Aorta (tissue), 5 donors: ENCODE measurements at regions not wholly inside any gene's neighbourhood (a gene's known extent, or its start where the extent isn't known, plus 50 kb on each side); places are given as distances from the start of the nearest gene placed in this dataset.
"Not testable (repeated sequence)": the region's sequence is repeated elsewhere in the genome, so short reads cannot be mapped to it uniquely, and the experiment has no call there.

Source experiments
- ATAC-seq: fragments of 200-7000 bp; cut with Tn5 transposase; one replicate; pipeline ENCODE4 v1.9.1; 2022; ENCODE audit warnings: moderate library complexity; ENCODE audit not compliant: low FRiP score
- DNase-seq, 2 donors: peaks; one replicate each; pipeline ENCODE4 v3.0.0-alpha.2; 2020
- H3K27ac ChIP-seq, 2 donors: one replicate each; pipeline ENCODE4 v1.5.1; 2013; ENCODE audit warnings: low read length in 2 of 2, mild to moderate bottlenecking in 2 of 2, moderate library complexity in 2 of 2, control low read depth in 1 of 2, inconsistent platforms in 1 of 2, low read depth in 1 of 2
- H3K27me3 ChIP-seq, 2 donors: one replicate each; pipeline ENCODE4 v1.6.1; 2013; ENCODE audit warnings: control low read depth in 1 of 2, low read length in 1 of 2, mild to moderate bottlenecking in 1 of 2, moderate library complexity in 1 of 2; ENCODE audit not compliant: insufficient read depth in 2 of 2, control insufficient read depth in 1 of 2
- H3K36me3 ChIP-seq, 2 donors: one replicate each; pipeline ENCODE4 v1.6.1; 2013; ENCODE audit warnings: control low read depth in 1 of 2, low read length in 1 of 2, mild to moderate bottlenecking in 1 of 2; ENCODE audit not compliant: insufficient read depth in 2 of 2, control insufficient read depth in 1 of 2
- H3K4me1 ChIP-seq, 2 donors: one replicate each; pipeline ENCODE4 v1.6.1; 2013; ENCODE audit warnings: low read length in 2 of 2, control low read depth in 1 of 2, mild to moderate bottlenecking in 1 of 2, moderate library complexity in 1 of 2; ENCODE audit not compliant: insufficient read depth in 2 of 2, control insufficient read depth in 1 of 2
- H3K4me3 ChIP-seq, 2 donors: one replicate each; pipeline ENCODE4 v1.5.1; 2013; ENCODE audit warnings: low read length in 2 of 2, control low read depth in 1 of 2, mild to moderate bottlenecking in 1 of 2
- H3K9me3 ChIP-seq: one replicate; pipeline ENCODE4 v1.6.1; 2013; ENCODE audit warnings: mild to moderate bottlenecking, low read length; ENCODE audit not compliant: control insufficient read depth
- WGBS, 2 donors: extraction: QIAGEN DNeasy Blood & Tissue Kit; methylation state at CpG; one replicate each; pipeline ENCODE4 v1.1.7; 2013; 5-methylcytosine and 5-hydroxymethylcytosine counted together
- intact Hi-C, 2 donors: fragments of 100-400 bp; cut with DNase I; formaldehyde crosslinking; loops; one replicate each; pipeline versions ENCODE4 v1.14.2 to v1.15.0; 2022
- donor health status: healthy with polysubstance abuse.
- donor health status: Bipolar disorder and iron deficiency.
- donor health status: DM: no; HTN: no; CAD: no.
- donor health status: DM: no; HTN: no; CAD: no.
- donor health status: DM: yes; HTN: yes; CAD: no.

GRCh38 chr2:224102991-224103390, 63.9 kb upstream of the SERPINE2 start:
- 82 to 86% methylated on average over 1 of the region's 1 CpG for WGBS, 2 donors
- no peaks in the 10 kb centered on the region for H3K27me3 ChIP-seq
- no peaks in the 10 kb centered on the region for H3K9me3 ChIP-seq
- ATAC-seq (no peak), DNase-seq (no peak)
- intact Hi-C loops = no loop called here
- no peak overlapping the region for H3K27ac ChIP-seq
- H3K4me3 ChIP-seq = no peak overlapping the region
- no peaks in the 10 kb centered on the region for H3K4me1 ChIP-seq
- no peaks in the 10 kb centered on the region for H3K36me3 ChIP-seq

DNA sequence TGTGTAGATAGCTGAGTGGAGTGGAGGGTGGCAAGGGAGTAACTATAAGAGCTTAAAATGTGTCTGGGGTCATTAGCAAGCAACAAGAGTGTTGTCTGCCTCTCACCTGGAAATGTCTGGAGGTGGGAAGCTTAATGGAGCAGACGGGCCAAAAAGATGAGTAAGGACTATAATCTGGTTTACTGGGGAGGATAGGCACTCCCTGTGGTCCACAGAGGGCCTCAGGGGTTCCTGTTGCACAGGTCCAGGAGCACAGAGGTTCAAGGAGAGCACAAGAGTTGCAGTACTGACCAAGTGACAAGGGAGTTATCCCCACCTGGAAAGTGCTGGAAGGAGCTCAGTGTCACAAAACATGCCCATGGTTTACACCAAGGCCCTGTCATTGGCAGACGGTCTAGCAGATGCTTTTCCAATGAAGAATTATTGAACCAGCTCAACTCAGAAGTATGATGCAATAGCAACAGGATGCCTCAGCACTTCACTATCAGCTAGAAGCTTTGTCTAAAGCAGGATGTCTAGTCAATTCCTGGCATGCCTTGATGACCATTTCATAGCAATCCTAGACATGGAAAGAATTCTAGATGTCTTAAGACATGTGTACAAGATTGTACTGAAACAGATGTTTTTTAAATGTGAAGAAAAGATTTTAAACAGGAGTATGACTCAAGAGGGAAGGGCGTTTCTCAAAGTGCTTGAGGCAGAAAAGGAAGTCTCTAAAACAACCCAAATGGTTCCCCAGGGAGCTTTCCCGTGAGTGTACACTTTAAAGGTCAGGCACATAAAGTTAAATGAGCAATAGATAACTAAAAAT, 62.9 kb upstream of the SERPINE2 start:
- Histone ChIP-seq H3K9me3 (no peaks in the 10 kb centered on the region), H3K27ac (no peak overlapping the region), H3K4me3 (no peak overlapping the region), H3K27me3 (no peaks in the 10 kb centered on the region), H3K4me1 (no peaks in the 10 kb centered on the region), H3K36me3 (no peaks in the 10 kb centered on the region)
- 63 to 65% methylated on average over 4 of the region's 4 CpGs for WGBS, 2 donors
- DNase-seq (no peak), ATAC-seq (peak; percentile 65)
- intact Hi-C loops = no loop called here

DNA sequence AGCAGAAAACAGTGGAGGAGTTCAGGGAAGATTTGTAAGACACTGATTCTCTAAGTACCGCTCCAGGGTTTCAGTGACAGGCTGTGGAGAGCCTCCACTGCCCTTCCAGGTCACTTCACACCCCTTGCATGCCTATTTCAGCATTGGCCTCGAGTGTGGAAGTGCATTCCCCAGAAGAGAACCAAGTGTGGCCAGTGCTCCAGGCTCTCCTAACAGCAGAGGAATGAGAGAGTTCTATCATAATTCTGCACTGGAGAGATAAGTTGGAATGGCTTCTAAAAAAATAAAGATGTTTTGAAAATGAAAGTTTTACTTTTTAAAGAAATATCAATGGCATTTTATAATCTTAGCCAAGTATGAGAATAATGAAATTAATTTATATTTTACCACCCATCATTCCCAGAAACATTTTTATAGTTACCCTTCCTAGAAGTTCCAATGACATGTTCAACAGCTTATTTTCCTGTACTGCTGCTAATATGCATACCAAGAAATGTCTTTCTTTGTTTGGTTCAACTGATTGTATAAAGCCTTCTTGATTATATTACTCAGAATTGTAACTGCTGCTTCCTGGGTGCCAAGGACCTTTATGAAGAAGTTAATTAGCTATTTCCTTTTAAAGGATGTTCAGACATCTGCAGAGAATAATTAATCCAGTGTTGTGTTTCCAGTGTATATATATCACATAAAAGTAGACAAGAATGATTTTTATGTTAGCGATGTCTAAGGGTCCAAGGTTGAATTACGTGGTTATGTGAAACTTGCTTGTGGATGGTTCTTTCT, 61.0 kb upstream of the SERPINE2 start:
- 77% methylated on average over 4 of the region's 4 CpGs for WGBS, 2 donors
- H3K27me3 ChIP-seq = no peaks in the 10 kb centered on the region
- DNase-seq = no peak
- ATAC-seq = peak; percentile 28
- intact Hi-C loops = no loop called here
- no peaks in the 10 kb centered on the region for H3K9me3 ChIP-seq
- no peaks in the 10 kb centered on the region for H3K4me1 ChIP-seq
- no peak overlapping the region for H3K27ac ChIP-seq
- H3K36me3 ChIP-seq = no peaks in the 10 kb centered on the region
- no peak overlapping the region for H3K4me3 ChIP-seq

DNA sequence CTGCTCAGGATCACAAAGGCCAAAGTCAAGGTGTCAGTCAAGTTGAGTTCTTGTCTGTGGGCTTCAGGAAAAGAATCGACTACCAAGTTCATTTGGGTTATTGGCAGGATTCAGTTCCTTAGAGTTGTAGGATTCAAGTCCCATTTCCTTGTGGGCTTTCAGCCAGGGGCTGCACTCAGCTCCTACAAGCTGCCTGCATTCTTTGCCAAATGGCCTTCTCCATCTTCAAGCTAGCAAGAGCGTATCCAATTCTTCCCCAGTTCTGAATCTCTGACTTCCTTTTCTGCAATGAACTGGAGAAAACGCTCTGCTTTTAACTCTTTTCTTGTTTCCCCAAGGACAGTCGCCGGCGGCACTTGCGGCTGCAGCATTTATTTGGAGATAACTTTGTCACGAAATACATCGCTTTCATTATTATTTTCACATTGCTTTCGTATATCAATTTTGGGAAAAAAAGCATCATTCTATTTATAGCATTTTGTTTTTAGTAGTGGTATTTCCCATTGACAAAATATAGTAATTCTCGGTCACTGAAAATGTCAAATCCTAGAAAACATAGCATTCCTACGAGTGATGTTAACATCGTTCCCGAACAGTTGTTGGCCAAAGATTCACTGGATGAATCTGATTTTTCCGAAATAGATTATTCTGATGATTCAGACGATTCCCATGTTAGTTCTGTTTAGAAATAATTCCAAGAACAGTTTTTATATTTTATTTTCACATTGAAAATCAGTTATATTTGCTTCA, 59.6 kb upstream of the SERPINE2 start:
- Histone ChIP-seq H3K27me3 (no peaks in the 10 kb centered on the region), H3K36me3 (no peaks in the 10 kb centered on the region), H3K4me3 (no peak overlapping the region), H3K9me3 (no peaks in the 10 kb centered on the region), H3K4me1 (no peaks in the 10 kb centered on the region), H3K27ac (no peak overlapping the region)
- DNase-seq (no peak), ATAC-seq (peak; percentile 19)
- WGBS, 2 donors = 61 to 64% methylated on average over 16 of the region's 16 CpGs
- intact Hi-C loops = no loop called here

GRCh38 chr2:224094413-224094812, 55.3 kb upstream of the SERPINE2 start:
- Histone ChIP-seq H3K4me1 (no peaks in the 10 kb centered on the region), H3K27ac (no peak overlapping the region), H3K9me3 (no peaks in the 10 kb centered on the region), H3K4me3 (no peak overlapping the region), H3K36me3 (no peaks in the 10 kb centered on the region), H3K27me3 (no peaks in the 10 kb centered on the region)
- WGBS, 2 donors = 96 to 97% methylated on average over 1 of the region's 1 CpG
- no peak for DNase-seq
- intact Hi-C loops = no loop called here
- ATAC-seq = no peak

- H3K4me3 ChIP-seq, intact Hi-C loops, DNase-seq, H3K4me1 ChIP-seq, ATAC-seq, H3K36me3 ChIP-seq, H3K27ac ChIP-seq, H3K27me3 ChIP-seq, H3K9me3 ChIP-seq: not testable (repeated sequence)
- 92% methylated on average over 5 of the region's 5 CpGs for WGBS, 2 donors
These were observed 52.6 kb upstream of the SERPINE2 start for GRCh38 chr2:224091671-224092070.

DNA sequence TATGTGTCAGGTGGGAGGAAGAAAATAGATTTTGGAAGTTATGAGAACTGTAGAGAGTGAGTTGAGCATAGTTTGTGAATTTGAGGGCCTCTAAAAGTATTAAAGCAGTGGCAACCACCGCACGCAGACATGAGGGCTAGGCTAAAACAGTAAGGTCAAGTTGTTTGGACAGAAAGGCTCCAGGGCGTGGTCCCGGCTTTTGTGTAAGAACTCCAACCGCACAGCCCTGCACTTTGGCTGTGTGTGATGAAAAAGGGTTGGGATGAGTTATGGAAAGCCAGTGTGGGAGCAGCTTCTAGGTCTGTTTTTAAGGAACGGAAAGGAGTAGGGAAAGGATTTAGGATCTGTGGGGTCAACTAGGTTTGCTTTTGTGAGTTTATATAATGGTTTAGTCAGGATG, 50.5 kb upstream of the SERPINE2 start:
- intact Hi-C loops, H3K4me3 ChIP-seq, H3K27me3 ChIP-seq, H3K27ac ChIP-seq, H3K4me1 ChIP-seq, H3K36me3 ChIP-seq, ATAC-seq, H3K9me3 ChIP-seq, DNase-seq: not testable (repeated sequence)
- WGBS, 2 donors = 97 to 98% methylated on average over 6 of the region's 6 CpGs
